Hepatocyte (in vitro differentiated cells): ENCODE measurements at regions not wholly inside any gene's neighbourhood (a gene's known extent, or its start where the extent isn't known, plus 50 kb on each side); places are given as distances from the start of the nearest gene placed in this dataset.

ENCODE experiments used
- EZH2 ChIP-seq: fragments of 200-600 bp; sonication (generic); IDR thresholded peaks from 2 replicates; pipeline ENCODE4 v1.6.1; 2016; ENCODE audit warnings: antibody characterized with exemption, mild to moderate bottlenecking, borderline replicate concordance
- TF ChIP-seq, protein P1 (sequence below): fragments of 200-600 bp; sonication (generic); IDR thresholded peaks from 2 replicates; pipeline ENCODE4 v1.5.1; 2016; ENCODE audit warnings: antibody characterized with exemption, mild to moderate bottlenecking; ENCODE audit not compliant: poor library complexity

DNA sequence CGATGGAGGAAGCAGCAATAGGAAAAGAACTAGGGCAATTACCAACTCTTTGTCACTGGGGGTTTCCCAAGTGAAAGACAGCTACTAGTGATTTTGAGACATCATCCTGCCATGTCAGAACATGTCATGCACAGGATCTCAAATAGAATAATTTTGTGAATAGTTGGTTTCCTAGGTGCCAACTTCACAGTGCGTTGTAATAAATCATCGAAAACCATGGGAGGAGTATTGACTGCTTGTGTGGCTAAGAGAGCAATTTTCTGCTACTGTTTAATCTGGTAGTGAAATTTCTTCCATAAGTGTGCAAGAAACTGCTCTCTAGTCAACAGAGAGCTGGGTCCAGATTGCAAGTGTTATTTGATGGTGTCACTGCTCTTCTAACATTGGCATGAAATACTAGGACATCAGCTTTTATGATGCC lies 168.6 kb downstream of the NNT start:
- TF ChIP-seq, protein P1, sequence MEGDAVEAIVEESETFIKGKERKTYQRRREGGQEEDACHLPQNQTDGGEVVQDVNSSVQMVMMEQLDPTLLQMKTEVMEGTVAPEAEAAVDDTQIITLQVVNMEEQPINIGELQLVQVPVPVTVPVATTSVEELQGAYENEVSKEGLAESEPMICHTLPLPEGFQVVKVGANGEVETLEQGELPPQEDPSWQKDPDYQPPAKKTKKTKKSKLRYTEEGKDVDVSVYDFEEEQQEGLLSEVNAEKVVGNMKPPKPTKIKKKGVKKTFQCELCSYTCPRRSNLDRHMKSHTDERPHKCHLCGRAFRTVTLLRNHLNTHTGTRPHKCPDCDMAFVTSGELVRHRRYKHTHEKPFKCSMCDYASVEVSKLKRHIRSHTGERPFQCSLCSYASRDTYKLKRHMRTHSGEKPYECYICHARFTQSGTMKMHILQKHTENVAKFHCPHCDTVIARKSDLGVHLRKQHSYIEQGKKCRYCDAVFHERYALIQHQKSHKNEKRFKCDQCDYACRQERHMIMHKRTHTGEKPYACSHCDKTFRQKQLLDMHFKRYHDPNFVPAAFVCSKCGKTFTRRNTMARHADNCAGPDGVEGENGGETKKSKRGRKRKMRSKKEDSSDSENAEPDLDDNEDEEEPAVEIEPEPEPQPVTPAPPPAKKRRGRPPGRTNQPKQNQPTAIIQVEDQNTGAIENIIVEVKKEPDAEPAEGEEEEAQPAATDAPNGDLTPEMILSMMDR = no peak
- TF ChIP-seq EZH2 = no peak
